SK-N-SH treated with all-trans-retinoic acid at 6 μM for 48 hours (cell line): ENCODE measurements at regions not wholly inside any gene's neighbourhood (a gene's known extent, or its start where the extent isn't known, plus 50 kb on each side); places are given as distances from the start of the nearest gene placed in this dataset.

Source experiments
- ATAC-seq: fragments of 200-7000 bp; cut with Tn5 transposase; 3 replicates; pipeline ENCODE4 v1.9.1; 2020; ENCODE audit warnings: mild to moderate bottlenecking, moderate library complexity
- ARNTL ChIP-seq: fragments of 450-650 bp; formaldehyde crosslinking; IDR thresholded peaks from 2 replicates; pipeline ENCODE4 v1.5.0; 2020; ENCODE audit warnings: low read depth, mild to moderate bottlenecking, moderate library complexity, borderline replicate concordance
- BACH2 ChIP-seq: fragments of 250-450 bp; sonication (Bioruptor Pico); IDR thresholded peaks from 2 replicates; pipeline ENCODE4 v1.9.0; 2021; ENCODE audit warnings: mild to moderate bottlenecking, borderline replicate concordance
- CSDC2 ChIP-seq: fragments of 250-450 bp; sonication (Bioruptor Pico); IDR thresholded peaks from 2 replicates; pipeline ENCODE4 v1.5.0; 2020; ENCODE audit warnings: mild to moderate bottlenecking, moderate library complexity
- ESRRG ChIP-seq: fragments of 250-450 bp; sonication (Bioruptor Pico); IDR thresholded peaks from 2 replicates; pipeline ENCODE4 v1.6.1; 2021; ENCODE audit warnings: mild to moderate bottlenecking
- GLIS3 ChIP-seq: fragments of 250-450 bp; sonication (Bioruptor Pico); IDR thresholded peaks from 2 replicates; pipeline ENCODE4 v1.5.0; 2020; ENCODE audit warnings: mild to moderate bottlenecking, moderate library complexity
- ISL1 ChIP-seq: fragments of 250-450 bp; sonication (Bioruptor Pico); IDR thresholded peaks from 2 replicates; pipeline ENCODE4 v2.1.2; 2022; ENCODE audit warnings: mild to moderate bottlenecking, moderate library complexity
- OSR1 ChIP-seq: fragments of 250-450 bp; sonication (Bioruptor Pico); IDR thresholded peaks from 2 replicates; pipeline ENCODE4 v1.8.0; 2022; ENCODE audit warnings: moderate library complexity, mild to moderate bottlenecking, inconsistent platforms
- PPARA ChIP-seq: fragments of 250-450 bp; sonication (Bioruptor Pico); IDR thresholded peaks from 2 replicates; pipeline ENCODE4 v1.5.0; 2020; ENCODE audit warnings: mild to moderate bottlenecking, borderline replicate concordance
- RARB ChIP-seq: fragments of 250-450 bp; sonication (Bioruptor Pico); IDR thresholded peaks from 2 replicates; pipeline ENCODE4 v1.8.0; 2021; ENCODE audit warnings: mild to moderate bottlenecking, moderate library complexity
- SNAI2 ChIP-seq: fragments of 250-450 bp; sonication (Bioruptor Pico); IDR thresholded peaks from 2 replicates; pipeline ENCODE4 v1.5.0; 2020; ENCODE audit warnings: mild to moderate bottlenecking, moderate library complexity
- TCF4 ChIP-seq: fragments of 250-450 bp; sonication (Bioruptor Pico); IDR thresholded peaks from 2 replicates; pipeline ENCODE4 v1.8.0; 2021; ENCODE audit warnings: mild to moderate bottlenecking, moderate library complexity, borderline replicate concordance
- TOX ChIP-seq: fragments of 250-450 bp; sonication (Bioruptor Pico); IDR thresholded peaks from 2 replicates; pipeline ENCODE4 v1.8.0; 2021; ENCODE audit warnings: mild to moderate bottlenecking, moderate library complexity, borderline replicate concordance
- ZC3H10 ChIP-seq: fragments of 250-450 bp; sonication (Bioruptor Pico); IDR thresholded peaks from 2 replicates; pipeline ENCODE4 v1.5.1; 2021; ENCODE audit warnings: mild to moderate bottlenecking, moderate library complexity
- ZFP3 ChIP-seq: fragments of 250-450 bp; sonication (Bioruptor Pico); IDR thresholded peaks from 2 replicates; pipeline ENCODE4 v1.5.0; 2020; ENCODE audit warnings: mild to moderate bottlenecking, moderate library complexity
- ZFP30 ChIP-seq: fragments of 450-650 bp; formaldehyde crosslinking; IDR thresholded peaks from 2 replicates; pipeline ENCODE4 v1.5.0; 2022; ENCODE audit warnings: mild to moderate bottlenecking, moderate library complexity
- ZNF565 ChIP-seq: fragments of 450-650 bp; formaldehyde crosslinking; conservative IDR thresholded peaks from 2 replicates; pipeline ENCODE4 v1.5.0; 2020; ENCODE audit warnings: low read depth, mild to moderate bottlenecking, moderate library complexity
- ZNF70 ChIP-seq: fragments of 450-650 bp; formaldehyde crosslinking; IDR thresholded peaks from 2 replicates; pipeline ENCODE4 v1.5.0; 2020; ENCODE audit warnings: mild to moderate bottlenecking, moderate library complexity
- ZNF8 ChIP-seq: fragments of 450-650 bp; formaldehyde crosslinking; IDR thresholded peaks from 2 replicates; pipeline ENCODE4 v1.5.0; 2020; ENCODE audit warnings: mild to moderate bottlenecking, moderate library complexity
- TF ChIP-seq, protein P1 (sequence below): fragments of 250-450 bp; sonication (Bioruptor Pico); IDR thresholded peaks from 2 replicates; pipeline ENCODE4 v1.8.0; 2021; ENCODE audit warnings: low read depth, mild to moderate bottlenecking, moderate library complexity, borderline replicate concordance
- TF ChIP-seq, protein P2 (sequence below): fragments of 250-450 bp; sonication (Bioruptor Pico); IDR thresholded peaks from 2 replicates; pipeline ENCODE4 v1.5.1; 2021; ENCODE audit warnings: mild to moderate bottlenecking, moderate library complexity
- TF ChIP-seq, protein P3 (sequence below): fragments of 250-450 bp; sonication (Bioruptor Pico); IDR thresholded peaks from 2 replicates; pipeline ENCODE4 v1.8.0; 2020; ENCODE audit warnings: mild to moderate bottlenecking, moderate library complexity, borderline replicate concordance
- TF ChIP-seq, protein P4 (sequence below): fragments of 250-450 bp; sonication (Bioruptor Pico); IDR thresholded peaks from 2 replicates; pipeline ENCODE4 v1.5.0; 2020; ENCODE audit warnings: mild to moderate bottlenecking, moderate library complexity

DNA sequence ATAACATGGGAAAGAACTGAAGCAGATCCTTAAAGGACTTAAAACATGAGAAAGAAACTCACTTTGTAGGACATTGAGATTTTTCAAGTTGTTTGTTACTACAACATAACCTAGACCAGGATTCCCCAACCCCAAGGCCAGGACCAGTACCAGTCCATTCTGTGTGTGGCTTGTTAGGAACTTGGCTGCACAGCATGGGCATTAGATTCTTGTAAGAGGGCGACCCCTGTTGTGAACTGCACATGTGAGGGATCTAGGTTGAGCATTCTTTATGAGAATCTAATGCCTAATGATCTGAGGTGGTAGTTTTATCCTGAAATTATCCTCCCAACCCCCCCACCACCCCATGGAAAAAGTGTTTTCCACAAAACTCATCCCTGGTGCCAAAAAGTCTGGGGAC is 566.1 kb downstream of the KCTD8 start:
- TF ChIP-seq ISL1 = no peak
- no peak for TF ChIP-seq SNAI2 (CRISPR knock-in tag)
- TF ChIP-seq PPARA (CRISPR knock-in tag) = no peak
- no peak for TF ChIP-seq ZFP30
- no peak for TF ChIP-seq ZNF565 (CRISPR knock-in tag)
- TF ChIP-seq, protein P1, sequence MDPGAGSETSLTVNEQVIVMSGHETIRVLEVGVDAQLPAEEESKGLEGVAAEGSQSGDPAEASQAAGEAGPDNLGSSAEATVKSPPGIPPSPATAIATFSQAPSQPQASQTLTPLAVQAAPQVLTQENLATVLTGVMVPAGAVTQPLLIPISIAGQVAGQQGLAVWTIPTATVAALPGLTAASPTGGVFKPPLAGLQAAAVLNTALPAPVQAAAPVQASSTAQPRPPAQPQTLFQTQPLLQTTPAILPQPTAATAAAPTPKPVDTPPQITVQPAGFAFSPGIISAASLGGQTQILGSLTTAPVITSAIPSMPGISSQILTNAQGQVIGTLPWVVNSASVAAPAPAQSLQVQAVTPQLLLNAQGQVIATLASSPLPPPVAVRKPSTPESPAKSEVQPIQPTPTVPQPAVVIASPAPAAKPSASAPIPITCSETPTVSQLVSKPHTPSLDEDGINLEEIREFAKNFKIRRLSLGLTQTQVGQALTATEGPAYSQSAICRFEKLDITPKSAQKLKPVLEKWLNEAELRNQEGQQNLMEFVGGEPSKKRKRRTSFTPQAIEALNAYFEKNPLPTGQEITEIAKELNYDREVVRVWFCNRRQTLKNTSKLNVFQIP = no peak
- no peak for TF ChIP-seq ZNF70 (CRISPR knock-in tag)
- TF ChIP-seq OSR1 = no peak
- no peak for TF ChIP-seq TCF4 (CRISPR knock-in tag)
- no peak for TF ChIP-seq GLIS3 (CRISPR knock-in tag)
- TF ChIP-seq ESRRG = no peak
- no peak for TF ChIP-seq TOX
- TF ChIP-seq, protein P2, sequence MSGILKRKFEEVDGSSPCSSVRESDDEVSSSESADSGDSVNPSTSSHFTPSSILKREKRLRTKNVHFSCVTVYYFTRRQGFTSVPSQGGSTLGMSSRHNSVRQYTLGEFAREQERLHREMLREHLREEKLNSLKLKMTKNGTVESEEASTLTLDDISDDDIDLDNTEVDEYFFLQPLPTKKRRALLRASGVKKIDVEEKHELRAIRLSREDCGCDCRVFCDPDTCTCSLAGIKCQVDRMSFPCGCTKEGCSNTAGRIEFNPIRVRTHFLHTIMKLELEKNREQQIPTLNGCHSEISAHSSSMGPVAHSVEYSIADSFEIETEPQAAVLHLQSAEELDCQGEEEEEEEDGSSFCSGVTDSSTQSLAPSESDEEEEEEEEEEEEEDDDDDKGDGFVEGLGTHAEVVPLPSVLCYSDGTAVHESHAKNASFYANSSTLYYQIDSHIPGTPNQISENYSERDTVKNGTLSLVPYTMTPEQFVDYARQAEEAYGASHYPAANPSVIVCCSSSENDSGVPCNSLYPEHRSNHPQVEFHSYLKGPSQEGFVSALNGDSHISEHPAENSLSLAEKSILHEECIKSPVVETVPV (CRISPR knock-in tag) = no peak
- TF ChIP-seq BACH2 = no peak
- TF ChIP-seq ZNF8 (CRISPR knock-in tag) = no peak
- no peak for TF ChIP-seq ZFP3 (CRISPR knock-in tag)
- TF ChIP-seq ZC3H10 (CRISPR knock-in tag) = no peak
- no peak for TF ChIP-seq CSDC2 (CRISPR knock-in tag)
- no peak for ATAC-seq

DNA sequence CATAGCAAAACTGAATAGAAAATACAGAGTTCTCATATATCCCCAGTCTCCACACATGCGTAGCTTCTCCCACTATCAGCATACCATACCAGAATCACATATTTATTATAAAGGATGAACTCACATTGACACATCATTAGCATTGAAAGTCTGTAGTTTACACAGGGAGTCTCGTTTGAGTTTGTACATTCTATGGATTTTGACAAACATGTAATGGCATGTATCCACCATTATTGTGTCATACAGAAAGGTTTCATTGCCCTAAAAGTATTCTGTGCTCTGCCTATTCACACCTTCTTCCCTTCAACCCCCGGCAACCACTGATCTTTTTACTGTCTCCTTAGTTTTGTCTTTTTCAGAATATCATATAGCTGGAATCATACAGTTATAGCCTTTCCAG is 562.4 kb downstream of the KCTD8 start:
- TF ChIP-seq ZC3H10 (CRISPR knock-in tag) (no peak), TOX (no peak)
- TF ChIP-seq, protein P1 = no peak
- TF ChIP-seq, all 23 proteins: peak for 0
- ATAC-seq = no peak

DNA sequence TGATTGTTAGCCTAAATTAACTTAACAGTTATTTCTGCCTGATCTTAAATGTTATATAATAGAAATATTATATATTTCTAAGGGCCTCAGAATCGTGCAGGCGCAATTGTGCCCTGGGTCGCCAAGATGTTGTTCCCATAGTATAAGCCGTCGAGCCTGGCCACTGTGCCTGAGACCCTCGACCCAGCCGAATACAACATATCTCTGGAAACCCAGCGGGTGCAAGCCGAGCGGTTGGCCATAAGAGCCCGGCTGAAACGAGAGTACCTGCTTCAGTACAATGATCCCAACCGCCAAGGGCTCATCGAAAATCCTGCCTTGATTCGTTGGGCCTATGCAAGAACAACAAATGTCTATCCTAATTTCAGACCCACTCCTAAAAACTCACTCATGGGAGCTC is 549.8 kb downstream of the KCTD8 start:
- ATAC-seq = no peak
- TF ChIP-seq PPARA (CRISPR knock-in tag) = no peak
- TF ChIP-seq ESRRG = no peak
- no peak for TF ChIP-seq BACH2
- TF ChIP-seq ZFP30 = no peak
- no peak for TF ChIP-seq ARNTL (CRISPR knock-in tag)
- TF ChIP-seq SNAI2 (CRISPR knock-in tag) = no peak
- TF ChIP-seq, protein P3, sequence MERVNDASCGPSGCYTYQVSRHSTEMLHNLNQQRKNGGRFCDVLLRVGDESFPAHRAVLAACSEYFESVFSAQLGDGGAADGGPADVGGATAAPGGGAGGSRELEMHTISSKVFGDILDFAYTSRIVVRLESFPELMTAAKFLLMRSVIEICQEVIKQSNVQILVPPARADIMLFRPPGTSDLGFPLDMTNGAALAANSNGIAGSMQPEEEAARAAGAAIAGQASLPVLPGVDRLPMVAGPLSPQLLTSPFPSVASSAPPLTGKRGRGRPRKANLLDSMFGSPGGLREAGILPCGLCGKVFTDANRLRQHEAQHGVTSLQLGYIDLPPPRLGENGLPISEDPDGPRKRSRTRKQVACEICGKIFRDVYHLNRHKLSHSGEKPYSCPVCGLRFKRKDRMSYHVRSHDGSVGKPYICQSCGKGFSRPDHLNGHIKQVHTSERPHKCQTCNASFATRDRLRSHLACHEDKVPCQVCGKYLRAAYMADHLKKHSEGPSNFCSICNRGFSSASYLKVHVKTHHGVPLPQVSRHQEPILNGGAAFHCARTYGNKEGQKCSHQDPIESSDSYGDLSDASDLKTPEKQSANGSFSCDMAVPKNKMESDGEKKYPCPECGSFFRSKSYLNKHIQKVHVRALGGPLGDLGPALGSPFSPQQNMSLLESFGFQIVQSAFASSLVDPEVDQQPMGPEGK (CRISPR knock-in tag) = no peak
- no peak for TF ChIP-seq CSDC2 (CRISPR knock-in tag)
- TF ChIP-seq, protein P2 (CRISPR knock-in tag) = no peak
- TF ChIP-seq ISL1 = no peak
- TF ChIP-seq ZNF565 (CRISPR knock-in tag) = no peak
- no peak for TF ChIP-seq ZNF70 (CRISPR knock-in tag)
- TF ChIP-seq TCF4 (CRISPR knock-in tag) = no peak
- TF ChIP-seq RARB (CRISPR knock-in tag) = no peak
- no peak for TF ChIP-seq ZNF8 (CRISPR knock-in tag)
- no peak for TF ChIP-seq OSR1

DNA sequence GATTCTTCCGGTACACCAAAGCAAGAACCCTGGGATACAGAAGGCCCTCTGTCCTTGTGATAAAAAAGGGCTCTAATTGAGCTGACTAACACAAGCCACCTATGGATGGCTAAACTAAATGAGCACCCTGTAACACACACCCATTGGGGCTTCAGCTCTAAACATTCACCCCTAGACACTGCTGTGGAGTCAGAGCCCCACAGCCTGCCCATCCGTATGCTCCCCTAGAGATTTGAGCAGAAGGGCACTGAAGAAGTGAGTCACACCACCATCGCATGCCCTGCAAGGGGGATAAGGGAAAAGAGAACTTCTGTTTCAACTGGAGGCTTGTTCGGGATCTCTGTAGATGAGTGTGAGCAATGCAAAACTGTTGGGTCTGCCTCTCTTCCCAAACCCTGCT is 545.2 kb downstream of the KCTD8 start:
- TF ChIP-seq ZC3H10 (CRISPR knock-in tag) = no peak
- TF ChIP-seq ZNF8 (CRISPR knock-in tag) = no peak
- no peak for TF ChIP-seq ARNTL (CRISPR knock-in tag)
- no peak for TF ChIP-seq BACH2
- TF ChIP-seq ISL1 = no peak
- TF ChIP-seq ESRRG = no peak
- no peak for TF ChIP-seq ZFP3 (CRISPR knock-in tag)
- TF ChIP-seq TOX = no peak
- TF ChIP-seq ZNF565 (CRISPR knock-in tag) = no peak
- TF ChIP-seq ZFP30 = no peak
- TF ChIP-seq, protein P4, sequence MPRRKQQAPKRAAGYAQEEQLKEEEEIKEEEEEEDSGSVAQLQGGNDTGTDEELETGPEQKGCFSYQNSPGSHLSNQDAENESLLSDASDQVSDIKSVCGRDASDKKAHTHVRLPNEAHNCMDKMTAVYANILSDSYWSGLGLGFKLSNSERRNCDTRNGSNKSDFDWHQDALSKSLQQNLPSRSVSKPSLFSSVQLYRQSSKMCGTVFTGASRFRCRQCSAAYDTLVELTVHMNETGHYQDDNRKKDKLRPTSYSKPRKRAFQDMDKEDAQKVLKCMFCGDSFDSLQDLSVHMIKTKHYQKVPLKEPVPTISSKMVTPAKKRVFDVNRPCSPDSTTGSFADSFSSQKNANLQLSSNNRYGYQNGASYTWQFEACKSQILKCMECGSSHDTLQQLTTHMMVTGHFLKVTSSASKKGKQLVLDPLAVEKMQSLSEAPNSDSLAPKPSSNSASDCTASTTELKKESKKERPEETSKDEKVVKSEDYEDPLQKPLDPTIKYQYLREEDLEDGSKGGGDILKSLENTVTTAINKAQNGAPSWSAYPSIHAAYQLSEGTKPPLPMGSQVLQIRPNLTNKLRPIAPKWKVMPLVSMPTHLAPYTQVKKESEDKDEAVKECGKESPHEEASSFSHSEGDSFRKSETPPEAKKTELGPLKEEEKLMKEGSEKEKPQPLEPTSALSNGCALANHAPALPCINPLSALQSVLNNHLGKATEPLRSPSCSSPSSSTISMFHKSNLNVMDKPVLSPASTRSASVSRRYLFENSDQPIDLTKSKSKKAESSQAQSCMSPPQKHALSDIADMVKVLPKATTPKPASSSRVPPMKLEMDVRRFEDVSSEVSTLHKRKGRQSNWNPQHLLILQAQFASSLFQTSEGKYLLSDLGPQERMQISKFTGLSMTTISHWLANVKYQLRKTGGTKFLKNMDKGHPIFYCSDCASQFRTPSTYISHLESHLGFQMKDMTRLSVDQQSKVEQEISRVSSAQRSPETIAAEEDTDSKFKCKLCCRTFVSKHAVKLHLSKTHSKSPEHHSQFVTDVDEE (CRISPR knock-in tag) = no peak
- no peak for TF ChIP-seq CSDC2 (CRISPR knock-in tag)
- TF ChIP-seq, protein P2 (CRISPR knock-in tag) = no peak
- no peak for ATAC-seq
